LNCaP clone FGC (cell line): ENCODE measurements at regions not wholly inside any gene's neighbourhood (a gene's known extent, or its start where the extent isn't known, plus 50 kb on each side); places are given as distances from the start of the nearest gene placed in this dataset.
A peak's percentile ranks its signal among the peaks of the same experiment; 100 is the strongest.

Source experiments
- DNase-seq: peaks from one replicate; pipeline ENCODE4 v3.0.0-alpha.2; 2011; ENCODE audit warnings: low read depth
- H3K4me3 ChIP-seq: 2 replicates; pipeline ENCODE4 v1.5.1; 2011; ENCODE audit warnings: mild to moderate bottlenecking, low read depth, low read length, control low read depth
- TF ChIP-seq, protein P1 (sequence below): IDR thresholded peaks from 2 replicates; pipeline ENCODE4 v1.5.1; 2012; ENCODE audit warnings: mild to moderate bottlenecking; ENCODE audit not compliant: control insufficient read depth, insufficient read depth; ENCODE audit errors: extremely low read depth

DNA sequence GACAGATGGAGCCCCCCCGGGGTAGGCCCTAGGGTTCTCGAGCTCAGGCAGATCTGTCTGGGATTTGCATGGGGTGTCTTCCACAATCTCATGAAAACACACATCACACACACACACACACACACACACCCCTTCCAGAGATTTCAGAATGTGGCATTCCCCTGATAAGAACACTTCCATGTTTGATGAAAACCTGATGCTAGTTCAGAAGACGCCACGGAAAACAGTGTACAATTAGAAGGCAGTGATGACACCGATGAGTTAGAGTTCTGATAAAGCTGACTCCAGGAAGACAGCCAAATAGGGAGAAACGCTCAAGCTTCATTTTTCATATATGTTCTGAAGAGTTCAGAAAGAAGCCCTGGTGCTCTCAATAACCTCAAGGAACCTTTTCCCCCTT, 438.7 kb upstream of the JARID2 start:
- DNase-seq: no peak
- no peak overlapping the region for H3K4me3 ChIP-seq
- TF ChIP-seq, protein P1, sequence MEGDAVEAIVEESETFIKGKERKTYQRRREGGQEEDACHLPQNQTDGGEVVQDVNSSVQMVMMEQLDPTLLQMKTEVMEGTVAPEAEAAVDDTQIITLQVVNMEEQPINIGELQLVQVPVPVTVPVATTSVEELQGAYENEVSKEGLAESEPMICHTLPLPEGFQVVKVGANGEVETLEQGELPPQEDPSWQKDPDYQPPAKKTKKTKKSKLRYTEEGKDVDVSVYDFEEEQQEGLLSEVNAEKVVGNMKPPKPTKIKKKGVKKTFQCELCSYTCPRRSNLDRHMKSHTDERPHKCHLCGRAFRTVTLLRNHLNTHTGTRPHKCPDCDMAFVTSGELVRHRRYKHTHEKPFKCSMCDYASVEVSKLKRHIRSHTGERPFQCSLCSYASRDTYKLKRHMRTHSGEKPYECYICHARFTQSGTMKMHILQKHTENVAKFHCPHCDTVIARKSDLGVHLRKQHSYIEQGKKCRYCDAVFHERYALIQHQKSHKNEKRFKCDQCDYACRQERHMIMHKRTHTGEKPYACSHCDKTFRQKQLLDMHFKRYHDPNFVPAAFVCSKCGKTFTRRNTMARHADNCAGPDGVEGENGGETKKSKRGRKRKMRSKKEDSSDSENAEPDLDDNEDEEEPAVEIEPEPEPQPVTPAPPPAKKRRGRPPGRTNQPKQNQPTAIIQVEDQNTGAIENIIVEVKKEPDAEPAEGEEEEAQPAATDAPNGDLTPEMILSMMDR: no peak

GRCh38 chr6:14807971-14808370, 437.9 kb upstream of the JARID2 start:
- TF ChIP-seq, protein P1: no peak
- no peak for DNase-seq
- no peak overlapping the region for H3K4me3 ChIP-seq

- TF ChIP-seq, protein P1: no peak
- H3K4me3 ChIP-seq: no peak overlapping the region
- DNase-seq: no peak
Measured at GRCh38 chr6:14810021-14810420, 435.8 kb upstream of the JARID2 start.

DNA sequence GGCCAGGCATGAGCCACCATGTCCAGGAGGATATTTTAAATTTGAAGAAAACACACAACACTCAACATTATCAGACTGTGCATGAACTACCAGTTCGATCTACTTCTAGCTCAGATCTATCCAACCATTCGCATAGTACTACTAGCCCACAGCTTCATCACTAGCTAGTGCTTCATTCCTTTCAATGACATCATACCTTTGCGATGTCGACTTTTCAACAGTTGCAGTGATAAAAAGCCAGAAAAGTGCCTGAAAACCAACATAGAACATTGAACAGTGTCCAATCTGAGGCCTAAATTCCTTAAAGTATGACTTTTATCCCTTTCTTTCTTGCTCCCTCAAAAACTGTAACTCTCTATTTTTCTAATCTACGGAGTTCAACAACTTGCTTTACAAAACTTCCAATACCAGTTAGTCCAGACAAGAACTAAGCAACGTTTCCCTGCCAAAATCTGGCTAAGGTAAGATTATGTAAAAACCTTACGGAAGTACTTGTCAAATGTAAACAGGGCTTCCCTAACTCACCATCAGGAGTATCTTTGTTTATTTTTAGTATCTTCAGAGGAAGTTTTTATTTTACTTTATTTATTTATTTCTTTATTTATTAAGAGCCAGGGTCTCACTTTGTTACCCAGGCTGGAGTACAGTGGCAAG, 434.0 kb upstream of the JARID2 start:
- peak; percentile 73 for DNase-seq
- H3K4me3 ChIP-seq: no peak overlapping the region
- TF ChIP-seq, protein P1: no peak

DNA sequence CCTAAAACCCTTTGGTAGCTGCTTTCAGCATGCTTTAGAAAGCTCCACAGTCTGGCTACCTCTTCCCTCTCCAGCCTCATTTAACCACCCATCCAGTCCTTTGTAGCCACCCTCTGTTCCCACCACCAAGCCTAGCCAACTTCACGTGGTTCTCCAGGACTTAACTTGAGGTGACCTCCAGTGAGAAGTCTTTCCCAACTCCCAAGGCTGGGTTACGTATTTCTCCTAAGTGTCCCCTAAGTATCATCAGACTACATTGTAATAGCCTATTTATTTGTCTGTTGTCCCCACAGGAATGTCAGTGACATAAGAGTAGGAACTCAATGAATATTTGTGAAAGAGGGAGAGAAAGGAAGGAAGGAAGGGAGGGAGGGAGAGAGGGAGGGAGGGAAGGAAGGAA, 431.9 kb upstream of the JARID2 start:
- TF ChIP-seq, protein P1: no peak
- DNase-seq: no peak
- no peak overlapping the region for H3K4me3 ChIP-seq

GRCh38 chr6:14816116-14816859, 429.6 kb upstream of the JARID2 start:
- TF ChIP-seq, protein P1: no peak
- no peak for DNase-seq
- no peak overlapping the region for H3K4me3 ChIP-seq
